SK-N-SH treated with all-trans-retinoic acid at 6 μM for 48 hours (cell line): ENCODE measurements at regions not wholly inside any gene's neighbourhood (a gene's known extent, or its start where the extent isn't known, plus 50 kb on each side); places are given as distances from the start of the nearest gene placed in this dataset.

Source experiments
- ATAC-seq: fragments of 200-7000 bp; cut with Tn5 transposase; 3 replicates; pipeline ENCODE4 v1.9.1; 2020; ENCODE audit warnings: mild to moderate bottlenecking, moderate library complexity
- ARNTL ChIP-seq: fragments of 450-650 bp; formaldehyde crosslinking; IDR thresholded peaks from 2 replicates; pipeline ENCODE4 v1.5.0; 2020; ENCODE audit warnings: low read depth, mild to moderate bottlenecking, moderate library complexity, borderline replicate concordance
- BACH2 ChIP-seq: fragments of 250-450 bp; sonication (Bioruptor Pico); IDR thresholded peaks from 2 replicates; pipeline ENCODE4 v1.9.0; 2021; ENCODE audit warnings: mild to moderate bottlenecking, borderline replicate concordance
- CREB5 ChIP-seq: fragments of 250-450 bp; sonication (Bioruptor Pico); IDR thresholded peaks from 2 replicates; pipeline ENCODE4 v1.5.1; 2020; ENCODE audit warnings: low read depth, mild to moderate bottlenecking, moderate library complexity
- CSDC2 ChIP-seq: fragments of 250-450 bp; sonication (Bioruptor Pico); IDR thresholded peaks from 2 replicates; pipeline ENCODE4 v1.5.0; 2020; ENCODE audit warnings: mild to moderate bottlenecking, moderate library complexity
- ESRRG ChIP-seq: fragments of 250-450 bp; sonication (Bioruptor Pico); IDR thresholded peaks from 2 replicates; pipeline ENCODE4 v1.6.1; 2021; ENCODE audit warnings: mild to moderate bottlenecking
- GLIS3 ChIP-seq: fragments of 250-450 bp; sonication (Bioruptor Pico); IDR thresholded peaks from 2 replicates; pipeline ENCODE4 v1.5.0; 2020; ENCODE audit warnings: mild to moderate bottlenecking, moderate library complexity
- OSR1 ChIP-seq: fragments of 250-450 bp; sonication (Bioruptor Pico); IDR thresholded peaks from 2 replicates; pipeline ENCODE4 v1.8.0; 2022; ENCODE audit warnings: moderate library complexity, mild to moderate bottlenecking, inconsistent platforms
- PATZ1 ChIP-seq: fragments of 250-450 bp; sonication (Bioruptor Pico); IDR thresholded peaks from 2 replicates; pipeline ENCODE4 v1.8.0; 2020; ENCODE audit warnings: mild to moderate bottlenecking, moderate library complexity, borderline replicate concordance
- PPARA ChIP-seq: fragments of 250-450 bp; sonication (Bioruptor Pico); IDR thresholded peaks from 2 replicates; pipeline ENCODE4 v1.5.0; 2020; ENCODE audit warnings: mild to moderate bottlenecking, borderline replicate concordance
- RARB ChIP-seq: fragments of 250-450 bp; sonication (Bioruptor Pico); IDR thresholded peaks from 2 replicates; pipeline ENCODE4 v1.8.0; 2021; ENCODE audit warnings: mild to moderate bottlenecking, moderate library complexity
- SNAI2 ChIP-seq: fragments of 250-450 bp; sonication (Bioruptor Pico); IDR thresholded peaks from 2 replicates; pipeline ENCODE4 v1.5.0; 2020; ENCODE audit warnings: mild to moderate bottlenecking, moderate library complexity
- TCF4 ChIP-seq: fragments of 250-450 bp; sonication (Bioruptor Pico); IDR thresholded peaks from 2 replicates; pipeline ENCODE4 v1.8.0; 2021; ENCODE audit warnings: mild to moderate bottlenecking, moderate library complexity, borderline replicate concordance
- TOX ChIP-seq: fragments of 250-450 bp; sonication (Bioruptor Pico); IDR thresholded peaks from 2 replicates; pipeline ENCODE4 v1.8.0; 2021; ENCODE audit warnings: mild to moderate bottlenecking, moderate library complexity, borderline replicate concordance
- ZFP3 ChIP-seq: fragments of 250-450 bp; sonication (Bioruptor Pico); IDR thresholded peaks from 2 replicates; pipeline ENCODE4 v1.5.0; 2020; ENCODE audit warnings: mild to moderate bottlenecking, moderate library complexity
- ZNF565 ChIP-seq: fragments of 450-650 bp; formaldehyde crosslinking; conservative IDR thresholded peaks from 2 replicates; pipeline ENCODE4 v1.5.0; 2020; ENCODE audit warnings: low read depth, mild to moderate bottlenecking, moderate library complexity
- ZNF70 ChIP-seq: fragments of 450-650 bp; formaldehyde crosslinking; IDR thresholded peaks from 2 replicates; pipeline ENCODE4 v1.5.0; 2020; ENCODE audit warnings: mild to moderate bottlenecking, moderate library complexity
- ZNF8 ChIP-seq: fragments of 450-650 bp; formaldehyde crosslinking; IDR thresholded peaks from 2 replicates; pipeline ENCODE4 v1.5.0; 2020; ENCODE audit warnings: mild to moderate bottlenecking, moderate library complexity
- TF ChIP-seq, protein P1 (sequence below): fragments of 250-450 bp; sonication (Bioruptor Pico); IDR thresholded peaks from 2 replicates; pipeline ENCODE4 v1.5.0; 2020; ENCODE audit warnings: mild to moderate bottlenecking, moderate library complexity
- TF ChIP-seq, protein P2 (sequence below): fragments of 250-450 bp; sonication (Bioruptor Pico); IDR thresholded peaks from 2 replicates; pipeline ENCODE4 v1.8.0; 2021; ENCODE audit warnings: low read depth, mild to moderate bottlenecking, moderate library complexity, borderline replicate concordance
- TF ChIP-seq, protein P3 (sequence below): fragments of 250-450 bp; sonication (Bioruptor Pico); IDR thresholded peaks from 2 replicates; pipeline ENCODE4 v1.5.1; 2021; ENCODE audit warnings: mild to moderate bottlenecking, moderate library complexity

- ATAC-seq = no peak
- TF ChIP-seq, protein P1, sequence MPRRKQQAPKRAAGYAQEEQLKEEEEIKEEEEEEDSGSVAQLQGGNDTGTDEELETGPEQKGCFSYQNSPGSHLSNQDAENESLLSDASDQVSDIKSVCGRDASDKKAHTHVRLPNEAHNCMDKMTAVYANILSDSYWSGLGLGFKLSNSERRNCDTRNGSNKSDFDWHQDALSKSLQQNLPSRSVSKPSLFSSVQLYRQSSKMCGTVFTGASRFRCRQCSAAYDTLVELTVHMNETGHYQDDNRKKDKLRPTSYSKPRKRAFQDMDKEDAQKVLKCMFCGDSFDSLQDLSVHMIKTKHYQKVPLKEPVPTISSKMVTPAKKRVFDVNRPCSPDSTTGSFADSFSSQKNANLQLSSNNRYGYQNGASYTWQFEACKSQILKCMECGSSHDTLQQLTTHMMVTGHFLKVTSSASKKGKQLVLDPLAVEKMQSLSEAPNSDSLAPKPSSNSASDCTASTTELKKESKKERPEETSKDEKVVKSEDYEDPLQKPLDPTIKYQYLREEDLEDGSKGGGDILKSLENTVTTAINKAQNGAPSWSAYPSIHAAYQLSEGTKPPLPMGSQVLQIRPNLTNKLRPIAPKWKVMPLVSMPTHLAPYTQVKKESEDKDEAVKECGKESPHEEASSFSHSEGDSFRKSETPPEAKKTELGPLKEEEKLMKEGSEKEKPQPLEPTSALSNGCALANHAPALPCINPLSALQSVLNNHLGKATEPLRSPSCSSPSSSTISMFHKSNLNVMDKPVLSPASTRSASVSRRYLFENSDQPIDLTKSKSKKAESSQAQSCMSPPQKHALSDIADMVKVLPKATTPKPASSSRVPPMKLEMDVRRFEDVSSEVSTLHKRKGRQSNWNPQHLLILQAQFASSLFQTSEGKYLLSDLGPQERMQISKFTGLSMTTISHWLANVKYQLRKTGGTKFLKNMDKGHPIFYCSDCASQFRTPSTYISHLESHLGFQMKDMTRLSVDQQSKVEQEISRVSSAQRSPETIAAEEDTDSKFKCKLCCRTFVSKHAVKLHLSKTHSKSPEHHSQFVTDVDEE = no peak
- TF ChIP-seq CSDC2 (CRISPR knock-in tag) = no peak
- no peak for TF ChIP-seq PATZ1
- TF ChIP-seq, protein P2, sequence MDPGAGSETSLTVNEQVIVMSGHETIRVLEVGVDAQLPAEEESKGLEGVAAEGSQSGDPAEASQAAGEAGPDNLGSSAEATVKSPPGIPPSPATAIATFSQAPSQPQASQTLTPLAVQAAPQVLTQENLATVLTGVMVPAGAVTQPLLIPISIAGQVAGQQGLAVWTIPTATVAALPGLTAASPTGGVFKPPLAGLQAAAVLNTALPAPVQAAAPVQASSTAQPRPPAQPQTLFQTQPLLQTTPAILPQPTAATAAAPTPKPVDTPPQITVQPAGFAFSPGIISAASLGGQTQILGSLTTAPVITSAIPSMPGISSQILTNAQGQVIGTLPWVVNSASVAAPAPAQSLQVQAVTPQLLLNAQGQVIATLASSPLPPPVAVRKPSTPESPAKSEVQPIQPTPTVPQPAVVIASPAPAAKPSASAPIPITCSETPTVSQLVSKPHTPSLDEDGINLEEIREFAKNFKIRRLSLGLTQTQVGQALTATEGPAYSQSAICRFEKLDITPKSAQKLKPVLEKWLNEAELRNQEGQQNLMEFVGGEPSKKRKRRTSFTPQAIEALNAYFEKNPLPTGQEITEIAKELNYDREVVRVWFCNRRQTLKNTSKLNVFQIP (CRISPR knock-in tag) = no peak
- TF ChIP-seq CREB5 (CRISPR knock-in tag) = no peak
- TF ChIP-seq PPARA (CRISPR knock-in tag) = no peak
- TF ChIP-seq, protein P3, sequence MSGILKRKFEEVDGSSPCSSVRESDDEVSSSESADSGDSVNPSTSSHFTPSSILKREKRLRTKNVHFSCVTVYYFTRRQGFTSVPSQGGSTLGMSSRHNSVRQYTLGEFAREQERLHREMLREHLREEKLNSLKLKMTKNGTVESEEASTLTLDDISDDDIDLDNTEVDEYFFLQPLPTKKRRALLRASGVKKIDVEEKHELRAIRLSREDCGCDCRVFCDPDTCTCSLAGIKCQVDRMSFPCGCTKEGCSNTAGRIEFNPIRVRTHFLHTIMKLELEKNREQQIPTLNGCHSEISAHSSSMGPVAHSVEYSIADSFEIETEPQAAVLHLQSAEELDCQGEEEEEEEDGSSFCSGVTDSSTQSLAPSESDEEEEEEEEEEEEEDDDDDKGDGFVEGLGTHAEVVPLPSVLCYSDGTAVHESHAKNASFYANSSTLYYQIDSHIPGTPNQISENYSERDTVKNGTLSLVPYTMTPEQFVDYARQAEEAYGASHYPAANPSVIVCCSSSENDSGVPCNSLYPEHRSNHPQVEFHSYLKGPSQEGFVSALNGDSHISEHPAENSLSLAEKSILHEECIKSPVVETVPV = no peak
- TF ChIP-seq ZNF565 (CRISPR knock-in tag) = no peak
- no peak for TF ChIP-seq TOX (CRISPR knock-in tag)
- no peak for TF ChIP-seq ARNTL (CRISPR knock-in tag)
- TF ChIP-seq ZNF70 (CRISPR knock-in tag) = no peak
- no peak for TF ChIP-seq ZFP3 (CRISPR knock-in tag)
- TF ChIP-seq RARB = no peak
- no peak for TF ChIP-seq BACH2
- TF ChIP-seq GLIS3 (CRISPR knock-in tag) = no peak
- no peak for TF ChIP-seq ZNF8
- no peak for TF ChIP-seq OSR1 (CRISPR knock-in tag)
- TF ChIP-seq TCF4 (CRISPR knock-in tag) = no peak
Measured at GRCh38 chr13:88541994-88542393, 870.8 kb downstream of the SLITRK5 start.

- no peak for TF ChIP-seq CSDC2 (CRISPR knock-in tag)
- TF ChIP-seq ARNTL (CRISPR knock-in tag) = no peak
- TF ChIP-seq, protein P1 = no peak
- no peak for TF ChIP-seq ESRRG
- TF ChIP-seq RARB = no peak
- no peak for TF ChIP-seq GLIS3 (CRISPR knock-in tag)
- no peak for TF ChIP-seq ZNF70 (CRISPR knock-in tag)
- TF ChIP-seq SNAI2 (CRISPR knock-in tag) = no peak
- TF ChIP-seq CREB5 (CRISPR knock-in tag) = no peak
- no peak for TF ChIP-seq OSR1 (CRISPR knock-in tag)
- no peak for TF ChIP-seq PATZ1
- no peak for ATAC-seq
Measured at GRCh38 chr13:88544836-88545235, 873.7 kb downstream of the SLITRK5 start.
